Stimulated activated CD4-positive, alpha-beta T cell treated with anti-CD3 and anti-CD28 coated beads, Interleukin-2, amount 100 ng/mL, for 48 hours (primary cell): ENCODE measurements at regions not wholly inside any gene's neighbourhood (a gene's known extent, or its start where the extent isn't known, plus 50 kb on each side); places are given as distances from the start of the nearest gene placed in this dataset.
A peak's percentile ranks its signal among the peaks of the same experiment; 100 is the strongest.

ENCODE experiments used
- DNase-seq, 2 donors: peaks; one replicate each; pipeline ENCODE4 v3.0.0-alpha.2; 2020

GRCh38 chr1:9179463-9180110 lies 50.7 kb upstream of the GPR157 start:
- no peak for DNase-seq

- DNase-seq: no peak
Observed at GRCh38 chr1:9180111-9180819, 51.4 kb upstream of the GPR157 start.

- DNase-seq: peak; percentile 77 to 78
Observed at GRCh38 chr1:9181176-9181906, 52.4 kb upstream of the GPR157 start.

- no peak for DNase-seq
Observed at GRCh38 chr1:9181990-9182783, 52.4 kb upstream of the H6PD start.

GRCh38 chr1:9182784-9183257 lies 51.8 kb upstream of the H6PD start:
- DNase-seq: no peak

- DNase-seq: no peak
Observed at GRCh38 chr1:9183441-9183840, 51.1 kb upstream of the H6PD start.

- DNase-seq: no peak
Observed at GRCh38 chr1:9183898-9184297, 50.7 kb upstream of the H6PD start.

GRCh38 chr1:9184749-9185148 lies 49.8 kb upstream of the H6PD start:
- no peak for DNase-seq
